SK-N-MC (cell line): ENCODE measurements at regions not wholly inside any gene's neighbourhood (a gene's known extent, or its start where the extent isn't known, plus 50 kb on each side); places are given as distances from the start of the nearest gene placed in this dataset.

Experiments used
- DNase-seq: peaks from one replicate; pipeline ENCODE4 v3.0.0-alpha.2; 2011; ENCODE audit warnings: low read depth, low spot score
- H3K27ac ChIP-seq: fragments of 200-600 bp; sonication (generic); 2 replicates; pipeline ENCODE4 v1.5.1; 2016; ENCODE audit warnings: mixed run types
- H3K36me3 ChIP-seq: fragments of 200-600 bp; sonication (generic); 2 replicates; pipeline ENCODE4 v1.6.1; 2017; ENCODE audit warnings: antibody characterized with exemption, low read length, mixed read lengths; ENCODE audit not compliant: insufficient read depth
- H3K4me3 ChIP-seq: fragments of 200-600 bp; sonication (generic); 2 replicates; pipeline ENCODE4 v1.5.1; 2016
- H3K9ac ChIP-seq: fragments of 200-600 bp; sonication (generic); 2 replicates; pipeline ENCODE4 v1.8.0; 2017; ENCODE audit warnings: mixed run types, mixed read lengths; ENCODE audit not compliant: insufficient read length
- H3K9me3 ChIP-seq: fragments of 200-600 bp; sonication (generic); 2 replicates; pipeline ENCODE4 v1.6.1; 2017; ENCODE audit warnings: low read depth, mild to moderate bottlenecking, antibody characterized with exemption, low read length, moderate library complexity, mixed read lengths
- EZH2 ChIP-seq: fragments of 200-600 bp; sonication (generic); IDR thresholded peaks from one replicate; pipeline ENCODE4 v1.6.1; 2017; ENCODE audit warnings: antibody characterized with exemption
- FOXP2 ChIP-seq: optimal IDR thresholded peaks from 2 replicates; pipeline ENCODE3; 2011; ENCODE audit warnings: mild to moderate bottlenecking, moderate library complexity; ENCODE audit not compliant: insufficient read depth; ENCODE audit errors: extremely low read length, control extremely low read depth
- POLR2AphosphoS5 ChIP-seq: IDR thresholded peaks from 2 replicates; pipeline ENCODE4 v1.6.1; 2012; ENCODE audit warnings: mild to moderate bottlenecking, low read depth, low read length, borderline replicate concordance

DNA sequence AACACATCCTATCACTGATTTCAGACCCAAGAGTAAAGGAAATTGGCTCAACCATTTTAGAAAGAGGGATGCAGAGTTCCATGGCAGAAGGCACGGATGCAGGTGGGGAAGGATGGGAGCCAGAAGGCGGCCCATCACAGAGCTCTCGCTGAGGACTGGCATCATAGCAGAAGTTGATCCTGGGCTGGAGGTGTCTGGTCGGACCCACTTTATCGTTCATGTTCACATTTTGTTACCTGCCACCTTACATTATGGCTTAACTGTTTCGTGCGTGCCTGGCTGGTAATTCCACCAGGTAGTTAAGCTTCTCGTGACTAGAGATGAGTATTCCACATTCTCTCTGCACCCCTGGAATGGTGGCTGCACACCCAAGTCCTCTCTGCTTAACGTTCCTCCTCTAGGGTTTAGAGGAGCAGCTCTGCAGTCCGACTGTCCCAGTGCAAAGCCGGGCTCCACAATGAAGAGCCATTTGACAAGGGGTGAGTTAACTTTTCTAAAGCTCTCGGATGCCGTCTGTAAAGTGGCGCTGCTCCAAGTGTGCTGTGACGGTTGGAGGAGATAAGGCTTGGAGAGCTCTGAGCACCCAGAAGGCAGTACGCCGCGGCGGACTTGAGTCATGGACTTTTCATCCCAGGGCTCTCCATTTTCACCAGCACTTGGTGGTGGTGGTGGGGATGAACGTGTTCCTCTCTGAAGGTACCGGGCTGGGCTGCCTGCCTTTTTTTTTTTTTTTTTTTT lies 157.1 kb upstream of the SHH start:
- Histone ChIP-seq H3K9me3 (no peaks in the 10 kb centered on the region), H3K36me3 (no peaks in the 10 kb centered on the region), H3K27ac (no peak overlapping the region), H3K9ac (no peak overlapping the region), H3K4me3 (no peak overlapping the region)
- TF ChIP-seq FOXP2 (no peak), POLR2AphosphoS5 (no peak), EZH2 (no peak)
- no peak for DNase-seq

- Histone ChIP-seq H3K4me3 (no peak overlapping the region), H3K9me3 (no peaks in the 10 kb centered on the region), H3K36me3 (no peaks in the 10 kb centered on the region), H3K9ac (no peak overlapping the region), H3K27ac (no peak overlapping the region)
- no peak for TF ChIP-seq POLR2AphosphoS5
- TF ChIP-seq EZH2, result no peak
- DNase-seq, result no peak
Measured at GRCh38 chr7:155965010-155965409, 152.7 kb upstream of the SHH start.

- Histone ChIP-seq H3K9ac (no peak overlapping the region), H3K36me3 (no peaks in the 10 kb centered on the region), H3K4me3 (no peak overlapping the region), H3K27ac (no peak overlapping the region), H3K9me3 (no peaks in the 10 kb centered on the region)
- DNase-seq, result no peak
- TF ChIP-seq EZH2 (no peak), POLR2AphosphoS5 (no peak), FOXP2 (no peak)
Measured at GRCh38 chr7:155964543-155964942, 152.3 kb upstream of the SHH start.

DNA sequence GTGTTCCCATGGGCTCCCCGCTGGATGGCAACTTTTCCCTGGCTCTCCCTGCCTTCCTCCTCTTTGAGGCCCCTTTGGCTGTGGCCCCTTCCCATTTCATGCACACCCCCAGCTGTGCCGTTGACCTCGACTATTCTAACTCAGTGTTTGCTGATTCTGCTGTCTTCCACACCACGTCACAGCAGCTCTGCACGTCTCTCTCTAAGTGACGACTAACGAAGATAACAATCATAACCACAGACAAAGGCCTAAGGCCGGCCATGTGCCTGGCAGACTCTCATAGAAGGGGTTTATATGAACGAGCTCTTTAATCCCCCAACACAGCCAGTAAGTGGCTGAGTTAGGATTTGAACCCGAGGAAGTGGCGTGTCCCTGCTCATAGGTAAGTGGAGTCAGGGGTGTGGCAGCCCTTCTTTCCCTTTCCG lies 151.5 kb upstream of the SHH start:
- Histone ChIP-seq H3K27ac (no peak overlapping the region), H3K4me3 (no peak overlapping the region), H3K36me3 (no peaks in the 10 kb centered on the region), H3K9ac (no peak overlapping the region), H3K9me3 (no peaks in the 10 kb centered on the region)
- DNase-seq, result no peak
- no peak for TF ChIP-seq EZH2
- no peak for TF ChIP-seq POLR2AphosphoS5
- no peak for TF ChIP-seq FOXP2

DNA sequence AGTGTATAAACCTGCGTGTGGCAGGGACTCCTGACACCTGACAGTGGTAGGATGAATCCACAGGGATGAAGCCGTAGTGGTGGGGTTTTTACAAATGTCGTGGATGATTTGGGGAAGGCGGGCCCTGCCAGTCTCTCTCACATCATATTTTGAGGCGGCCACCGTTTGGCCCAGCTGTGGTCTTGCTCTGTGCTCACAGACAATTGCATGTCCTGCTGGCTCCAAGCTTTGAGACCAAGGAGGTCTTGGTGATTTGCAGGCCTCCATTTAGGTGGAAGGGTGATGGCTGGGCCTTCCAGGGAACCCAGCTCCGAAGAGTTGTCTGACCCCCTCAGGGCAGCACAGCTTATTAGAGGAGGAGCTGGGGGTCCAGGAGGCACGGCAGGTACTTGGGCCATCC lies 151.1 kb upstream of the SHH start:
- no peak overlapping the region for H3K4me3 ChIP-seq
- H3K9me3 ChIP-seq, result no peaks in the 10 kb centered on the region
- no peaks in the 10 kb centered on the region for H3K36me3 ChIP-seq
- H3K27ac ChIP-seq, result no peak overlapping the region
- DNase-seq, result no peak
- no peak overlapping the region for H3K9ac ChIP-seq
- no peak for TF ChIP-seq POLR2AphosphoS5
- TF ChIP-seq FOXP2, result no peak
- TF ChIP-seq EZH2, result no peak

DNA sequence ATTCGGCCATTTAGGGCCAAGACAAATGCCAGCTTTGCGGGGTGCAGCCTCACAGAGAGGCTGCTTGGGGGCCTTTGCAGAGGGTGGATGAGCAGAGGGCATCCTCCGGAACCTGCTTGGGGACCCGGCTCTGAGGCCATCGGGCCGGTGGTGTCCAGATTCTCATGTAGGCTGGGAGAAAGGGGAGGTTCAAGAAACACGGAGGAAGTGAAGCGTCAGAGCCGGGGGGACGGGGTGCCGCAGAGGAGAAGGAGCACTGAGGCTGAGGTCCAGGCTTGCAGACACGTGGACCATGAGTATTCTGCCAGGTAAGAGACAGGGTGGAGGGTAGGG lies 150.7 kb upstream of the SHH start:
- Histone ChIP-seq H3K9ac (no peak overlapping the region), H3K9me3 (no peaks in the 10 kb centered on the region), H3K4me3 (no peak overlapping the region), H3K27ac (no peak overlapping the region), H3K36me3 (no peaks in the 10 kb centered on the region)
- no peak for TF ChIP-seq EZH2
- TF ChIP-seq POLR2AphosphoS5, result no peak
- no peak for TF ChIP-seq FOXP2
- no peak for DNase-seq

- Histone ChIP-seq H3K27ac (no peak overlapping the region), H3K4me3 (no peak overlapping the region), H3K9ac (no peak overlapping the region), H3K36me3 (no peaks in the 10 kb centered on the region), H3K9me3 (no peaks in the 10 kb centered on the region)
- no peak for DNase-seq
- TF ChIP-seq POLR2AphosphoS5, result no peak
- no peak for TF ChIP-seq EZH2
- TF ChIP-seq FOXP2, result no peak
Measured at GRCh38 chr7:155962191-155962967, 150.1 kb upstream of the SHH start.

GRCh38 chr7:155961241-155962190 lies 149.3 kb upstream of the SHH start:
- TF ChIP-seq POLR2AphosphoS5, result no peak
- no peak for TF ChIP-seq EZH2
- no peak for TF ChIP-seq FOXP2
- no peak overlapping the region for H3K9ac ChIP-seq
- no peak overlapping the region for H3K4me3 ChIP-seq
- no peaks in the 10 kb centered on the region for H3K36me3 ChIP-seq
- no peaks in the 10 kb centered on the region for H3K9me3 ChIP-seq
- H3K27ac ChIP-seq, result no peak overlapping the region
- no peak for DNase-seq
